HL-60 (cell line): ENCODE measurements at regions not wholly inside any gene's neighbourhood (a gene's known extent, or its start where the extent isn't known, plus 50 kb on each side); places are given as distances from the start of the nearest gene placed in this dataset.

ENCODE experiments used
- GABPA ChIP-seq: IDR thresholded peaks from 2 replicates; pipeline ENCODE4 v1.6.1; 2012; ENCODE audit warnings: low read depth
- POLR2AphosphoS5 ChIP-seq: IDR thresholded peaks from 2 replicates; pipeline ENCODE4 v1.6.1; 2012; ENCODE audit warnings: low read depth
- TF ChIP-seq, protein P1 (sequence below): IDR thresholded peaks from one replicate; pipeline ENCODE4 v1.5.1; 2011; ENCODE audit warnings: low read length, control low read depth, inconsistent platforms; ENCODE audit not compliant: insufficient read depth

- TF ChIP-seq, protein P1, sequence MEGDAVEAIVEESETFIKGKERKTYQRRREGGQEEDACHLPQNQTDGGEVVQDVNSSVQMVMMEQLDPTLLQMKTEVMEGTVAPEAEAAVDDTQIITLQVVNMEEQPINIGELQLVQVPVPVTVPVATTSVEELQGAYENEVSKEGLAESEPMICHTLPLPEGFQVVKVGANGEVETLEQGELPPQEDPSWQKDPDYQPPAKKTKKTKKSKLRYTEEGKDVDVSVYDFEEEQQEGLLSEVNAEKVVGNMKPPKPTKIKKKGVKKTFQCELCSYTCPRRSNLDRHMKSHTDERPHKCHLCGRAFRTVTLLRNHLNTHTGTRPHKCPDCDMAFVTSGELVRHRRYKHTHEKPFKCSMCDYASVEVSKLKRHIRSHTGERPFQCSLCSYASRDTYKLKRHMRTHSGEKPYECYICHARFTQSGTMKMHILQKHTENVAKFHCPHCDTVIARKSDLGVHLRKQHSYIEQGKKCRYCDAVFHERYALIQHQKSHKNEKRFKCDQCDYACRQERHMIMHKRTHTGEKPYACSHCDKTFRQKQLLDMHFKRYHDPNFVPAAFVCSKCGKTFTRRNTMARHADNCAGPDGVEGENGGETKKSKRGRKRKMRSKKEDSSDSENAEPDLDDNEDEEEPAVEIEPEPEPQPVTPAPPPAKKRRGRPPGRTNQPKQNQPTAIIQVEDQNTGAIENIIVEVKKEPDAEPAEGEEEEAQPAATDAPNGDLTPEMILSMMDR = no peak
- no peak for TF ChIP-seq GABPA
- TF ChIP-seq POLR2AphosphoS5 = no peak
Measured at GRCh38 chr18:73861771-73862170, 285.9 kb downstream of the FBXO15 start.
